B cell (primary cell): ENCODE measurements at regions not wholly inside any gene's neighbourhood (a gene's known extent, or its start where the extent isn't known, plus 50 kb on each side); places are given as distances from the start of the nearest gene placed in this dataset.

Experiments used
- ATAC-seq: fragments of 200-7000 bp; cut with Tn5 transposase; one replicate; pipeline ENCODE4 v1.10.0; 2021; ENCODE audit warnings: low read depth, mild to moderate bottlenecking, moderate number of reproducible peaks, moderate library complexity
- CTCF ChIA-PET: fragments of 350-600 bp; sonication (Branson Sonifier 250); formaldehyde crosslinking; loops from one replicate; lab custom pipeline; 2021; ENCODE audit warnings: antibody characterized with exemption, inconsistent platforms; lab: Charles Lee
- POLR2A ChIA-PET: fragments of 350-600 bp; sonication (Branson Sonifier 250); formaldehyde crosslinking; loops from one replicate; lab custom pipeline; 2021; ENCODE audit warnings: antibody characterized with exemption; lab: Charles Lee
- DNase-seq: peaks from one replicate; pipeline ENCODE4 v3.0.0; 2013
- H2AFZ ChIP-seq: 2 replicates; pipeline ENCODE4 v1.6.1; 2012; ENCODE audit warnings: mild to moderate bottlenecking, low read depth, low read length; ENCODE audit not compliant: insufficient read depth, poor library complexity, severe bottlenecking
- H3K27ac ChIP-seq, 2 donors: 1 replicate in 1 of 2; 2 replicates in 1 of 2; pipeline ENCODE4 v1.5.1; 2012 to 2013; ENCODE audit warnings: low read length in 2 of 2, mild to moderate bottlenecking in 2 of 2, moderate library complexity in 1 of 2
- H3K27me3 ChIP-seq, 4 experiments: fragments of 200-600 bp in 1 of 4; sonication (generic) in 1 of 4; replicated peaks in 1 of 4; 1 replicate in 2 of 4; 2 replicates in 2 of 4; pipeline versions ENCODE4 v1.6.1 to v1.7.0; 2013 to 2016; ENCODE audit warnings: low read length in 3 of 4, mild to moderate bottlenecking in 2 of 4, mixed read lengths in 1 of 4, moderate library complexity in 1 of 4; ENCODE audit not compliant: insufficient read depth in 4 of 4, control insufficient read depth in 3 of 4; ENCODE audit errors: control extremely low read depth in 1 of 4
- H3K36me3 ChIP-seq, 2 experiments: replicated peaks in 1 of 2; 1 replicate in 1 of 2; 2 replicates in 1 of 2; pipeline versions ENCODE4 v1.6.1 to v1.7.1; 2013; ENCODE audit warnings: low read length in 1 of 2; ENCODE audit not compliant: insufficient read depth in 2 of 2, control insufficient read depth in 1 of 2; ENCODE audit errors: control extremely low read depth in 1 of 2, extremely low read depth in 1 of 2
- H3K4me1 ChIP-seq, 2 donors: fragments of 200-600 bp in 1 of 2; sonication (generic) in 1 of 2; 1 replicate in 1 of 2; 2 replicates in 1 of 2; pipeline versions ENCODE4 v1.5.1 to v1.6.1; 2013 to 2017; ENCODE audit warnings: low read length in 2 of 2; ENCODE audit not compliant: control insufficient read depth in 2 of 2, insufficient read depth in 2 of 2
- H3K4me2 ChIP-seq: replicated peaks from 2 replicates; pipeline ENCODE3; 2012; ENCODE audit warnings: mild to moderate bottlenecking, low read depth, low read length; ENCODE audit not compliant: poor library complexity, severe bottlenecking
- H3K4me3 ChIP-seq, 5 experiments: fragments of 200-600 bp in 1 of 5; sonication (generic) in 1 of 5; 1 replicate in 3 of 5; 2 replicates in 2 of 5; pipeline versions ENCODE4 v1.5.1 to v1.7.0; 2011 to 2016; ENCODE audit warnings: low read length in 4 of 5, mild to moderate bottlenecking in 4 of 5, low read depth in 2 of 5, control low read depth in 1 of 5, moderate library complexity in 1 of 5; ENCODE audit not compliant: insufficient read depth in 1 of 5; ENCODE audit errors: control extremely low read depth in 1 of 5, extremely low read depth in 1 of 5
- H3K79me2 ChIP-seq: fragments of 200-600 bp; sonication (generic); one replicate; pipeline ENCODE4 v1.6.0; 2016; ENCODE audit warnings: low read length; ENCODE audit not compliant: control insufficient read depth, insufficient read depth
- H3K9ac ChIP-seq: fragments of 200-600 bp; sonication (generic); 2 replicates; pipeline ENCODE4 v1.6.1; 2017; ENCODE audit warnings: mild to moderate bottlenecking, low read length, moderate library complexity
- H3K9me3 ChIP-seq, 3 donors: one replicate each; pipeline versions ENCODE4 v1.6.1 to v1.7.1; 2013; ENCODE audit warnings: low read length in 2 of 3; ENCODE audit not compliant: control insufficient read depth in 2 of 3, insufficient read depth in 1 of 3; ENCODE audit errors: control extremely low read depth in 1 of 3
- H4K20me1 ChIP-seq: 2 replicates; pipeline ENCODE4 v1.6.0; 2012; ENCODE audit warnings: mild to moderate bottlenecking, low read length; ENCODE audit not compliant: insufficient read depth, control insufficient read depth, poor library complexity, severe bottlenecking
- H3K27ac Mint-ChIP-seq: one replicate; pipeline ENCODE4 v1.8.0; 2021; ENCODE audit warnings: mixed read lengths
- H3K27me3 Mint-ChIP-seq: one replicate; pipeline ENCODE4 v1.8.0; 2021; ENCODE audit warnings: mixed read lengths
- H3K4me1 Mint-ChIP-seq: one replicate; pipeline ENCODE4 v1.8.0; 2021; ENCODE audit warnings: mixed read lengths
- H3K4me3 Mint-ChIP-seq: one replicate; pipeline ENCODE4 v1.8.0; 2021; ENCODE audit warnings: mixed read lengths
- H3K9me3 Mint-ChIP-seq: one replicate; pipeline ENCODE4 v1.8.0; 2022; ENCODE audit warnings: mixed read lengths; ENCODE audit not compliant: insufficient read depth
- CTCF ChIP-seq: fragments of 200-600 bp; IDR thresholded peaks from one replicate; pipeline ENCODE4 v1.8.0; 2022; ENCODE audit warnings: antibody characterized with exemption, mild to moderate bottlenecking
- EZH2 ChIP-seq: IDR thresholded peaks from 2 replicates; pipeline ENCODE4 v1.6.1; 2012; ENCODE audit warnings: borderline replicate concordance, low read depth, mild to moderate bottlenecking, moderate library complexity, low read length; ENCODE audit not compliant: insufficient read depth, poor library complexity, severe bottlenecking
- WGBS: methylation state at CpG from one replicate; pipeline ENCODE4 v1.1.5; 2013; ENCODE audit warnings: missing lambda C conversion rate; ENCODE audit not compliant: insufficient coverage; 5-methylcytosine and 5-hydroxymethylcytosine counted together
- intact Hi-C: fragments of 100-400 bp; cut with micrococcal nuclease; formaldehyde crosslinking; loops from one replicate; pipeline ENCODE4 v1.10.0; 2022

- Mint-ChIP-seq H3K27me3 (no peaks in the 10 kb centered on the region), H3K4me1 (peaks cover 69% of the 10 kb centered on the region), H3K27ac (peak overlapping the region; percentile 97), H3K9me3 (no peaks in the 10 kb centered on the region), H3K4me3 (peak overlapping the region; percentile 83)
- Histone ChIP-seq H3K9me3 (peaks cover 0 to 5% (median 0%) of the 10 kb centered on the region in 3 donors), H3K36me3 (peaks cover 0 to 2% of the 10 kb centered on the region in 2 experiments), H3K4me3 (peak overlapping the region in 2 of 5 experiments; percentile 6 to 23), H4K20me1 (no peaks in the 10 kb centered on the region), H3K79me2 (peaks cover 8% of the 10 kb centered on the region), H3K27me3 (no peaks in the 10 kb centered on the region), H3K4me1 (peaks cover 54 to 63% of the 10 kb centered on the region in 2 donors), H3K27ac (peak overlapping the region; percentile 76 to 85), H3K9ac (peak overlapping the region; percentile 54), H2AFZ (peak overlapping the region; percentile 65), H3K4me2 (peak overlapping the region; percentile 59)
- CTCF ChIA-PET: interaction anchor here (0.6 to 8.8 kb wide), 10 partner anchors 8 to 395 kb away, joined by 3 to 86 read pairs (median 4); partner anchors contain the start of gene EPB41L4A
- WGBS: no CpG with 5 or more reads among the region's 1 CpG
- TF ChIP-seq CTCF (no peak), EZH2 (no peak)
- peak; percentile 47 for ATAC-seq
- DNase-seq: no peak
- POLR2A ChIA-PET: interaction anchor here (1.5 kb wide), 1 partner anchor 9 kb away, joined by 3 read pairs; no protein-coding TSS in a partner anchor
- intact Hi-C loops: loop anchor here (2.0 to 5.0 kb wide), 2 partner anchors 15 to 41 kb away; no protein-coding TSS in a partner anchor
Measured at GRCh38 chr5:112533362-112533761, 114.3 kb upstream of the EPB41L4A start.

- Histone ChIP-seq H3K27me3 (no peaks in the 10 kb centered on the region), H3K79me2 (peaks cover 8% of the 10 kb centered on the region), H4K20me1 (no peaks in the 10 kb centered on the region), H3K27ac (peak overlapping the region; percentile 45 to 76), H3K9me3 (peaks cover 0 to 12% (median 0%) of the 10 kb centered on the region in 3 donors), H3K4me3 (peak overlapping the region in 1 of 5 experiments; percentile 12), H3K4me2 (peak overlapping the region; percentile 59), H3K4me1 (peaks cover 53 to 56% of the 10 kb centered on the region in 2 donors), H2AFZ (no peak overlapping the region), H3K36me3 (no peaks in the 10 kb centered on the region), H3K9ac (no peak overlapping the region)
- 80% methylated on average over 1 of the region's 1 CpG for WGBS
- no peaks in the 10 kb centered on the region for H3K27me3 Mint-ChIP-seq
- peak overlapping the region; percentile 88 for H3K27ac Mint-ChIP-seq
- peak overlapping the region; percentile 39 for H3K4me3 Mint-ChIP-seq
- DNase-seq (no peak), ATAC-seq (no peak)
- TF ChIP-seq CTCF (no peak), EZH2 (no peak)
- intact Hi-C loops: loop anchor here (5.0 kb wide), 1 partner anchor 42 kb away; no protein-coding TSS in a partner anchor
- POLR2A ChIA-PET: no interaction called here
- peaks cover 63% of the 10 kb centered on the region for H3K4me1 Mint-ChIP-seq
- no peaks in the 10 kb centered on the region for H3K9me3 Mint-ChIP-seq
- CTCF ChIA-PET: interaction anchor here (0.8 to 8.8 kb wide), 4 partner anchors 13 to 115 kb away, joined by 3 to 86 read pairs (median 16); partner anchors contain the start of gene EPB41L4A
Measured at GRCh38 chr5:112534067-112534583, 115.0 kb upstream of the EPB41L4A start.
